Heart left ventricle (tissue), 16 donors: ENCODE measurements at regions not wholly inside any gene's neighbourhood (a gene's known extent, or its start where the extent isn't known, plus 50 kb on each side); places are given as distances from the start of the nearest gene placed in this dataset.

Experiments used
- ATAC-seq, 4 donors: fragments of 200-7000 bp; cut with Tn5 transposase; one replicate each; pipeline ENCODE4 v1.9.1; 2020 to 2022; ENCODE audit warnings: moderate library complexity in 4 of 4, mild to moderate bottlenecking in 3 of 4, moderate number of reproducible peaks in 1 of 4
- DNase-seq, 5 donors: peaks; one replicate each; pipeline ENCODE4 v3.0.0-alpha.2; 2020
- H3K27ac ChIP-seq, 12 donors: fragments of 200-600 bp; sonication (generic) in 4 of 12; one replicate each; pipeline versions ENCODE4 v1.5.0 to v1.8.0; 2016 to 2022; ENCODE audit warnings: mild to moderate bottlenecking in 2 of 12
- H3K27me3 ChIP-seq, 9 donors: fragments of 200-600 bp; sonication (generic) in 2 of 9; one replicate each; pipeline versions ENCODE4 v1.5.1 to v1.8.0; 2016 to 2022; ENCODE audit warnings: mild to moderate bottlenecking in 3 of 9
- H3K36me3 ChIP-seq, 9 donors: fragments of 200-600 bp; sonication (generic) in 2 of 9; one replicate each; pipeline versions ENCODE4 v1.5.0 to v1.8.0; 2018 to 2022; ENCODE audit warnings: mild to moderate bottlenecking in 2 of 9
- H3K4me1 ChIP-seq, 12 donors: fragments of 200-600 bp; sonication (generic) in 4 of 12; one replicate each; pipeline versions ENCODE4 v1.5.0 to v1.8.0; 2016 to 2022; ENCODE audit warnings: mild to moderate bottlenecking in 3 of 12
- H3K4me3 ChIP-seq, 12 donors: fragments of 200-600 bp; sonication (generic) in 4 of 12; one replicate each; pipeline versions ENCODE4 v1.5.0 to v1.8.0; 2017 to 2022; ENCODE audit warnings: mild to moderate bottlenecking in 9 of 12, moderate library complexity in 4 of 12
- H3K9me3 ChIP-seq, 12 donors: fragments of 200-600 bp; sonication (generic) in 4 of 12; one replicate each; pipeline versions ENCODE4 v1.5.0 to v1.8.0; 2016 to 2022; ENCODE audit warnings: mild to moderate bottlenecking in 1 of 12
- CTCF ChIP-seq, 12 donors: fragments of 200-600 bp; sonication (generic) in 4 of 12; IDR thresholded peaks; one replicate each; pipeline versions ENCODE4 v1.5.0 to v1.8.0; 2018 to 2022; ENCODE audit warnings: antibody characterized with exemption in 12 of 12, mild to moderate bottlenecking in 5 of 12
- POLR2A ChIP-seq, 2 donors: fragments of 450-650 bp; IDR thresholded peaks; one replicate each; pipeline ENCODE4 v1.6.1; 2017; ENCODE audit warnings: antibody characterized with exemption in 2 of 2, mild to moderate bottlenecking in 2 of 2, moderate library complexity in 2 of 2
- WGBS, 4 donors: extraction: QIAGEN DNeasy Blood & Tissue Kit in 2 of 4; methylation state at CpG; one replicate each; pipeline versions ENCODE4 v1.1.5 to v1.1.7; 2013 to 2018; 5-methylcytosine and 5-hydroxymethylcytosine counted together
- intact Hi-C, 10 donors: fragments of 100-400 bp; cut with DNase I; formaldehyde crosslinking; loops; one replicate each; pipeline versions ENCODE4 v1.11.1 to v1.14.2; 2022
- donor health status: ischemic (EF 13 %, LVEDD 7.1; RV severe dilation, severe dysfunction).
- donor health status: healthy with polysubstance abuse.
- donor health status: DM: no; HTN: yes; CAD: no.
- donor health status: DM: no; HTN: no; CAD: no.
- donor health status: ischemic (EF 25% LVEDD 6.9; RV normal size, moderate dysfunction).
- donor health status: ischemic (EF 25% LVEDD 5.7; RV mildly dilated, moderate dysfunction).
- donor health status: healthy.
- donor health status: DM: yes; HTN: yes; CAD: no.
- donor health status: ischemic (EF 35%, LVEDD 5.7; RV mildly dilated, moderate dysfunction).
- donor health status: nonischemic (EF 11% LVEDD 7.7; RV severe dilation, severe dysfunction).
- donor health status: DM: yes; HTN: yes; CAD: no.
- donor health status: PGD.
- donor health status: ischemic (EF 29% LVEDD 5.4; RV normal size, mild dysfunction).
- donor health status: nonischemic (EF 23%, LVEDD 6.1; RV moderate dilation, normal function).

- intact Hi-C loops: no loop called here
- no peak overlapping the region for H3K27ac ChIP-seq
- H3K4me1 ChIP-seq: peaks cover 0 to 9% (median 0%) of the 10 kb centered on the region in 12 donors
- H3K27me3 ChIP-seq: no peaks in the 10 kb centered on the region
- no peak overlapping the region for H3K4me3 ChIP-seq
- H3K9me3 ChIP-seq: no peaks in the 10 kb centered on the region
- DNase-seq (no peak), ATAC-seq (no peak)
- no peaks in the 10 kb centered on the region for H3K36me3 ChIP-seq
- no peak for TF ChIP-seq POLR2A (IDR thresholded peaks at IDR 0.05)
- TF ChIP-seq CTCF (IDR thresholded peaks at IDR 0.05): no peak
- WGBS, 4 donors: 79 to 90% (median 84%) methylated on average over 4 of the region's 4 CpGs
Observed at GRCh38 chr3:153061938-153062528, 100.0 kb upstream of the RAP2B start.

DNA sequence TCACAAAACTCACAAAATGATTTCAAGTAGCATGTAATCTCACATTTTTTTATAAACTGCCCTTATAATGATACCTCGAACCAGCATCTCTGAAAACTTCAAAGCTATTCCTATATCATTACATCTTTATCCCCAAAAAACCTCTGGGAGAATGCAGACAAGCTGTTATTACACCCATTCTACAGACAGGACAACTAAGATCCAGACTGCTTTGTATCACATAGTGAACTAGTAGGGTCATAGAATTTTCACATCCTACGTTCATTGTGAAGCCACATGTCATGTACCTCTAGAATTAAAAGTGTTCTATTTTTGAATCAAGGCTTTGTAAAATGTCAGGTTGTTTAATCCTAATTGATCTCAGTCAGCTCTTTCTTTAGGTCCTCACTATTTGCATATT, 98.7 kb upstream of the RAP2B start:
- DNase-seq (no peak), ATAC-seq (no peak)
- 92 to 96% (median 94%) methylated on average over 2 of the region's 2 CpGs for WGBS, 4 donors
- Histone ChIP-seq H3K27ac (no peak overlapping the region), H3K4me1 (peaks cover 0 to 3% (median 0%) of the 10 kb centered on the region in 12 donors), H3K4me3 (no peak overlapping the region), H3K9me3 (no peaks in the 10 kb centered on the region), H3K27me3 (no peaks in the 10 kb centered on the region), H3K36me3 (no peaks in the 10 kb centered on the region)
- no peak for TF ChIP-seq CTCF (IDR thresholded peaks at IDR 0.05)
- no peak for TF ChIP-seq POLR2A (IDR thresholded peaks at IDR 0.05)
- intact Hi-C loops: no loop called here

- WGBS, 4 donors: 91 to 94% (median 92%) methylated on average over 12 of the region's 12 CpGs
- intact Hi-C loops: no loop called here
Observed at GRCh38 chr3:153066983-153067382, 95.0 kb upstream of the RAP2B start.

More at GRCh38 chr3:153066983-153067382, 95.0 kb upstream of the RAP2B start:
- H3K4me3 ChIP-seq: no peak overlapping the region
- TF ChIP-seq POLR2A (IDR thresholded peaks at IDR 0.05) (no peak), CTCF (IDR thresholded peaks at IDR 0.05) (no peak)
- H3K4me1 ChIP-seq: peaks cover 0 to 9% (median 0%) of the 10 kb centered on the region in 12 donors
- H3K27ac ChIP-seq: no peak overlapping the region
- DNase-seq (no peak), ATAC-seq (no peak)
- H3K36me3 ChIP-seq: no peaks in the 10 kb centered on the region
- H3K27me3 ChIP-seq: no peaks in the 10 kb centered on the region
- no peaks in the 10 kb centered on the region for H3K9me3 ChIP-seq
